Endothelial cell (in vitro differentiated cells): ENCODE measurements at regions not wholly inside any gene's neighbourhood (a gene's known extent, or its start where the extent isn't known, plus 50 kb on each side); places are given as distances from the start of the nearest gene placed in this dataset.

Source experiments
- DNase-seq: peaks from one replicate; pipeline ENCODE4 v3.0.0; 2021; ENCODE audit warnings: low spot score
- H3K27ac Mint-ChIP-seq: one replicate; pipeline ENCODE4 v1.8.0; 2021; ENCODE audit warnings: mixed read lengths, inconsistent platforms; ENCODE audit not compliant: unreplicated experiment
- H3K27me3 Mint-ChIP-seq: one replicate; pipeline ENCODE4 v1.8.0; 2021; ENCODE audit warnings: mild to moderate bottlenecking, moderate library complexity, mixed read lengths, inconsistent platforms; ENCODE audit not compliant: unreplicated experiment
- H3K36me3 Mint-ChIP-seq: one replicate; pipeline ENCODE4 v1.8.0; 2021; ENCODE audit warnings: mild to moderate bottlenecking, low read depth, mixed read lengths, inconsistent platforms; ENCODE audit not compliant: unreplicated experiment
- H3K4me1 Mint-ChIP-seq: one replicate; pipeline ENCODE4 v1.8.0; 2021; ENCODE audit warnings: mild to moderate bottlenecking, mixed read lengths, inconsistent platforms; ENCODE audit not compliant: unreplicated experiment
- H3K4me3 Mint-ChIP-seq: one replicate; pipeline ENCODE4 v1.8.0; 2021; ENCODE audit warnings: mild to moderate bottlenecking, mixed read lengths, inconsistent platforms; ENCODE audit not compliant: unreplicated experiment
- H3K9me3 Mint-ChIP-seq: one replicate; pipeline ENCODE4 v1.8.0; 2021; ENCODE audit warnings: mixed read lengths, inconsistent platforms; ENCODE audit not compliant: unreplicated experiment
- TF ChIP-seq, protein P1 (sequence below): fragments of 200-600 bp; sonication (generic); IDR thresholded peaks from one replicate; pipeline ENCODE4 v1.5.0; 2021; ENCODE audit warnings: antibody characterized with exemption; ENCODE audit not compliant: unreplicated experiment

DNA sequence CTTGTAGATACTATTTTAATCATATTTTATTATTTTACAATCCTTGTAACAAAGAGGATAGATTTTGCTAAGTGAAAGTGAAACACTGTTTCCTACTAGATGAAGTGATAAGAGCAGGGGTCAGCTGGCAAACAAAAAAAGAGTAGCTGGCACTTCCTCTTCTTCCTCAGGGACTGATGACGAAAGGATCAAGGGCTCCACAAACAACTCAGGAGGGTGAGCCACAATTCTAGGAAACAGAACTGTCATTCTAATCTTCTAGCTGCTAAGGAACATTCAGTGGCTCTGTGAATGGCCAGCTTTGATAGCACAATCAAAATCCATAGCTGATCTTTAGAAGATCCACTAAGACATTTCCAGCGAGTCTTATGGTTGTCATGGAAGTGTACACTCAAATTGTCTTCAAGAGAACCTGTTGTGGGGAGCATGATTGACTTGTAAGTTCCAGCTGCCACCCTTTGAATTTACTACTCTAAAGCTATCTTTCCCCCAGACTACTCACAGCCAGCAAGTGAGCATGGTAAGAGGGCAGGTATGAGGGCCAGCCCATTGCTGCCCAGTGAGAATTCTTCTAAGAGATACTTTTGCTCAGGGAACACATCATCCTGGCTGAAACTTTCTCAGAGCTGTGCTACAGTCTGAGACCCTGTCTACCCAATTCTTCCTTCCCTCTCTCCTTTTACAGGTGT, 275.7 kb upstream of the RASGEF1B start:
- Mint-ChIP-seq H3K4me3 (no peak overlapping the region), H3K9me3 (no peaks in the 10 kb centered on the region), H3K27me3 (no peaks in the 10 kb centered on the region), H3K36me3 (no peaks in the 10 kb centered on the region), H3K4me1 (peaks cover 40% of the 10 kb centered on the region), H3K27ac (peak overlapping the region; percentile 82)
- DNase-seq: no peak
- TF ChIP-seq, protein P1, sequence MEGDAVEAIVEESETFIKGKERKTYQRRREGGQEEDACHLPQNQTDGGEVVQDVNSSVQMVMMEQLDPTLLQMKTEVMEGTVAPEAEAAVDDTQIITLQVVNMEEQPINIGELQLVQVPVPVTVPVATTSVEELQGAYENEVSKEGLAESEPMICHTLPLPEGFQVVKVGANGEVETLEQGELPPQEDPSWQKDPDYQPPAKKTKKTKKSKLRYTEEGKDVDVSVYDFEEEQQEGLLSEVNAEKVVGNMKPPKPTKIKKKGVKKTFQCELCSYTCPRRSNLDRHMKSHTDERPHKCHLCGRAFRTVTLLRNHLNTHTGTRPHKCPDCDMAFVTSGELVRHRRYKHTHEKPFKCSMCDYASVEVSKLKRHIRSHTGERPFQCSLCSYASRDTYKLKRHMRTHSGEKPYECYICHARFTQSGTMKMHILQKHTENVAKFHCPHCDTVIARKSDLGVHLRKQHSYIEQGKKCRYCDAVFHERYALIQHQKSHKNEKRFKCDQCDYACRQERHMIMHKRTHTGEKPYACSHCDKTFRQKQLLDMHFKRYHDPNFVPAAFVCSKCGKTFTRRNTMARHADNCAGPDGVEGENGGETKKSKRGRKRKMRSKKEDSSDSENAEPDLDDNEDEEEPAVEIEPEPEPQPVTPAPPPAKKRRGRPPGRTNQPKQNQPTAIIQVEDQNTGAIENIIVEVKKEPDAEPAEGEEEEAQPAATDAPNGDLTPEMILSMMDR: no peak

DNA sequence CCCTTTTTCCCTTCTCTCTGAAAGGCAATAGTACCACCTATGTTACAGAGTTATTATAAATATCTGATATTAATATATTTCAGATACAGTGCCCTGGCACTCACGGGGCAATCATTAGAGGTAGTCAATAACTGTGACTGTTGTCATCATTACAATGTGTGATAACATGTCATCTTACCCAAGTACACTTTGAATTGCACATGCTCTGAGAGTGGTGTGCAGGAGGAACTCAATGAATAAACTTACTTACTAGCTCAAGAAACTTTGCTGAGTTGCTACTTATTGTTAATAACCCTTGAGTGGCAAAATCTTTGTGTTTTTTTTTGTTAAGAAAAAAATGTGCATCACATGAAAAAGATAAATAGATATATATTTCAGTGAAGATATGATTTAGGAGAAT, 275.1 kb upstream of the RASGEF1B start:
- no peaks in the 10 kb centered on the region for H3K27me3 Mint-ChIP-seq
- H3K4me1 Mint-ChIP-seq: peaks cover 42% of the 10 kb centered on the region
- no peak overlapping the region for H3K4me3 Mint-ChIP-seq
- no peaks in the 10 kb centered on the region for H3K9me3 Mint-ChIP-seq
- no peaks in the 10 kb centered on the region for H3K36me3 Mint-ChIP-seq
- TF ChIP-seq, protein P1: no peak
- no peak for DNase-seq
- no peak overlapping the region for H3K27ac Mint-ChIP-seq

DNA sequence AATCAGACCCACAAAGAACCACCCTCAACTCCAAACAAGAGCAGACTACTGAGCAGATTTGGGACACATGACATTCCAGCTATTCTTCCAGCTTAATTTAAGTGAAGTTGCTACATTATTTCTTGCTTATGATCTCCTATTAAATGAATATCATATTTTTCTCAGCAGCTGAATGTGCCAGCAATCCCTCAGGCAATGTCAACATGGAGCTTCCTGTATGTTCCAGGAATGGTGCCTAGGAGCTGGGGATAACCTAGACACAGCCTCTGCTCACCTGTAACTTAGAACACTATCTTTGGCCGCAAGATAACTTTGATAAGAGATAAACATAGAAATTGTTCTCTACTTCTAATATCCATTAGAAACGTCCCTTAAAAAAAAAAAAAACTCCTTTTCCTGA, 274.4 kb upstream of the RASGEF1B start:
- Mint-ChIP-seq H3K9me3 (no peaks in the 10 kb centered on the region), H3K4me3 (no peak overlapping the region), H3K27ac (no peak overlapping the region), H3K36me3 (no peaks in the 10 kb centered on the region), H3K4me1 (peaks cover 42% of the 10 kb centered on the region), H3K27me3 (no peaks in the 10 kb centered on the region)
- TF ChIP-seq, protein P1: no peak
- no peak for DNase-seq

DNA sequence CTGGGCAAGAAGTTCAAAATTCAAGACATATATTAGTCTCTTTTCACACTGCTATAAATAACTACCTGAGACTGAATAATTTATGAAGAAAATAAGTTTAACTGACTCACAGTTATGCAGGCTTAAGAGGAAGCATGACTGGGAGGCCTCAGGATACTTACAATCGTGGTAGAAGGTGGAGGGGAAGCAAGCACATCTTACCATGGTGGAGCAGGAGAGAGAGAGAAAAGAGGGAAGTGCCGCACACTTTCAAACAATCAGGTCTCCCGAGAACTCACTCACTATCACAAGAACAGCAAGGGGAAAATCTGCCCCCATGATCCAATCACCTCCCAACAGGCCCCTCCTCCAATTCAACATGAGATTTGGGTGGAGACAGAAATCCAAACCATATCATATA, 273.3 kb upstream of the RASGEF1B start:
- DNase-seq: no peak
- Mint-ChIP-seq H3K4me1 (peaks cover 42% of the 10 kb centered on the region), H3K9me3 (no peaks in the 10 kb centered on the region), H3K27me3 (no peaks in the 10 kb centered on the region), H3K36me3 (no peaks in the 10 kb centered on the region), H3K27ac (peak overlapping the region; percentile 92), H3K4me3 (no peak overlapping the region)
- TF ChIP-seq, protein P1: no peak

DNA sequence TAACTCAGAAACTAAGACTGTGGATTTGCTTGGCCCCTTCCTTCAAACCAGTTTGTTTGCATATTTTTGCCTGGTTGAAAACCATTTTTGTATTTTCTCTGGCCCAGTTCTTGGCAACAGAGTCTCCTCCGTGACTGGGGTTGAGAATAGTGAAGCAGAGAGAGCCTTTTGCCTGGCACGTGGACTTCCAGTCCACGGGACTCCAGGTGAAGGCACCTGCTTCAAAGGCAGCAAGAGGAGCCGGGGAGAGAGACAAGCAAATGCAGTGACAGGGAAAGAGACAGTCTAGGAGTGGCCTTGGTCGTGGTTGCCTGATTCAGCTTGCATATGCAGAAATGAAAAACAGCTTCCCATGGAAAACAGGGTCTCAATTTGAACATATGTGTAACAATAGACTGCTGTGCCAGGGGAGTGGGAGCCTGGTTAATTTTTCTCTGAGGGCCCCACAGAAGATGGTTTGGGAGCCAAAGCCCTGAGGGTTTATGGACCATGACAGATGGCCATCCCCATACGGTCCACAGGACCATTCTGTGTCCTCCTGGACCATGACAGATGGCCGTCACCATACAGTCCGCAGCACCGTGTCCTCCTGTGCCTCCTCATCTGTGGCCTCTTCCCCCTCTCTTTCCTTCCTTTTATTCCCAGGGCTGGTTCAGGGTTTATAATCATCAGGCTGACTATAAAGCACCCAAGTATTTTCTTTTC, 272.2 kb upstream of the RASGEF1B start:
- TF ChIP-seq, protein P1: no peak
- Mint-ChIP-seq H3K4me1 (peaks cover 42% of the 10 kb centered on the region), H3K27ac (peak overlapping the region; percentile 92), H3K9me3 (no peaks in the 10 kb centered on the region), H3K36me3 (no peaks in the 10 kb centered on the region), H3K27me3 (no peaks in the 10 kb centered on the region), H3K4me3 (no peak overlapping the region)
- no peak for DNase-seq
